ENCODE measurements at regions not wholly inside any gene's neighbourhood (a gene's known extent, or its start where the extent isn't known, plus 50 kb on each side); places are given as distances from the start of the nearest gene placed in this dataset.
"Not testable (repeated sequence)": the region's sequence is repeated elsewhere in the genome, so short reads cannot be mapped to it uniquely, and the experiment has no call there.

DNA sequence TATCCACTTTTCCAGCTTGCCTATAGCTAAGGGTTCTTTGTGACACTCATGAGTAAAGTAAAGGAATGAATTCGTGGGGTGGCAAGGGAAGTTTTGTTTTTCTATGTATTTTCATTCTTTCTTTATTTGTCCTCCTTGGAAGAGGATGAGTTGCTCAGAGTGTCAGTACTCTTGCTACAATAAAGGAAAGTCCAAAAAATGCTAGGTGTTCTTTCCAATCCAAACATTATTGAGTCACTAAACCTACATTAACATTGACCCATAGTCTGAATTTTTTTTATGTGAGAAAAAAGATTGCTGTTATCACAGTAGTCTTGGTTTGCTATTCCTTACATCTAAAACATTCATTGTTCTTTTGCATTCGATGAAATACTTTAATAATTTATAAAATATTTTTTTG, 959.9 kb upstream of the ADGRL4 start:
- no peak for DNase-seq

DNA sequence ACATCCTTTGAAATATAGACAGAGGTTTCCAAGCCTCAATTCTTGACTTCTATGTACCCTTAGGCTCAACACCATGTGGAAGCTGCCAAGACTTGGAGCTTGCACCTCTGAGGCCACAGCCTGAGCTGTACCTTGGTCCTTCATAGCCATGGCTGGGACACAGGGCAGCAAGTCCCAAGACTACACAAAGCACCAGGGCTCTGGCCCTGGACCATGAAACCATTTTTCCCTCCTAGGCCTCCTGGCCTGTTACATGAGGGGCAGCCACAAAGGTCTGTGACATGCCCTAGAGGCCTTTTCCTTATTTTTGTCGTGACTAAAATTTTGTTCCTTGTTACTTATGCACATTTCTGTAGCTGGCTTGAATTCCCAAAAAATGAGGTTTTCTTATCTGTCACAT, 953.1 kb upstream of the ADGRL4 start:
- DNase-seq = no peak

DNA sequence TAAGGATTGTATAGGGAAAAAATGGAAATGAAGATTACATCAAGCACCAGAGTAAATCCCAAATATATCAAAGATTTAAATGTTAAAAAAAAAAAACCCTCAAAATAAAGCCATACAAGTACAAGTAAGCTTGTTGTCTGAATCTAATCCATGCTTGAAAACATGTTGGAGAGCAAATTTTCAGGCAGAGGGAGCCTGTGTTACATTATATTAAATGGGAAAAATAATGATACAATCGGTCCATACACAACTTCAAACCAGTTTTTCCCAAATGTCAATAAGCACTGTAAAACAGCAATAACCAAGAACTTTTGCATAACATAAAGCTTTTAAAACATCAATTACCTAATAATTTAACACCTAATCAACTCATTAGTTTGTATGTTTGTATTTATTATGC, 949.4 kb upstream of the ADGRL4 start:
- DNase-seq = no peak

DNA sequence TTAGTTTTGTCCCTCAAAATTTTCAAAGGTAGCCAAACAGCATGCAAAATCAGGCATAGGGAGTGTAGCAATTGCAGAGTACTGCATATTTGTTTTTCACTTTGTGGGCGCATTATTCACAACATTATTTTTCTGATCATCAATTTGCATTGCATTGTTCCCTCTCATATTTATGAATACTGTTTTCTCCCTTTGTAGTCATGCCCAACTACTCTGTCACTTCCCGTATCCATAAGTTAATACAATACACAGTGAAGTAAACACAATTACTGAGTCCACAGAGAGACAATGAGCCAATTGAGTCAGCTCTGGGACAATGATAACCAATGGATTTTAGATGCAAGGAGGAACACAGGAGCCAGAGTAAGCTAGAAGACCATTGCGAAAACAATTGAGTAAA, 944.0 kb upstream of the ADGRL4 start:
- no peak for DNase-seq

DNA sequence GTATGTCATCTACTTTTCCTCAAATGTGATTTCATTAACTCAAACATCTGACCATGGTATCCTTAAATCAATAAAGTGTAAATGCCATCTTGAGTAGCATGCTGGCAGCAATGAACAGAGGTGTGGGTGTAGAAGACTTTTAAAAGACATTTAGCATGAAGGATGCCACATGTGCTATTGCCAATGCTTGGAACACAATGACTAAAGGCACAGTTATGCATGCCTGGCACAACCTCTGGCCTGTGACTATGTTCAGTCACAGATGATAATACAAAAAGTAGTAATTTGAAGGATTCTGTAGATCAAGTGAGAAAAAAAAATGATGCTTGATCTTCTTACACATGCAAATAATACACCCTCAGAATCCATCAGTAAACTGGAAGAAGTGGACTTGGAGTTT, 938.9 kb upstream of the ADGRL4 start:
- DNase-seq = no peak

DNA sequence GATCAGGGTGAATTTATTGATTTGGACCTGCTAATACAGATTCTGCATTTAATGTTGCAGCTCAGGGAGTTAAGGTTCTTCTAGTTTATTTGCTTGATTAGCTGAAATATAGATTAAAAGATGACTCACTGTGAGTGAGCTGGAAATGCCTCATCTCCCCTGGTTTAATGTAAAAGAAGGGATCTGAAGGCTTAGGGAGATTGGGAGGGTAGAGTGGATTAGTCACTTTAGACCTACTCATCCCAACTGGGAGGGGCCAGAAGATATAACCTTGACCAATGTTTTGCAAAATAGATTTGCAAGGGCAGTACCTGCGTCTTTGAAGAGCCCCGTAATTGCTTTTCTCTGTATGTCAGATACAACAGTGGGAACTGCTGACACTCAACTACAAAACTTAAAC, 922.8 kb upstream of the ADGRL4 start:
- no peak for DNase-seq

DNA sequence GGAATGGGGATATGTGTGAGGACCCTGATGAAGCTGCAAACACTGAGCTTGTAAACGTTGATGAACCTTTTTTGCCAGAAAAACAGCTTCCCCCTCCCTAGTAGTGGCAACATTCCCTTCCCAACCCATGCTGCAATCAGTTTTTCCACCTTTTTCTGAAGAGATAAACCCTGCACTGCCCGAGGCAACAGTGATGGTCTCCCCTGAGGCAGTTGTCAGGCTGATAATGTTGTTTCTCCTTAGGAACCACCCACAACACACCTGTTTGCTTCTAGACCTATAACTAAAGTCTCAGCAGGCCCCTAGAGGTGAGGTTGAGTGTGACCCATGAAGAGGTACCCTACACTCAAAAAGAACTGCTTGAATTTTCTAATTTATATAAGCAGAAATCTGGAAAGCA, 922.4 kb upstream of the ADGRL4 start:
- no peak for DNase-seq

DNA sequence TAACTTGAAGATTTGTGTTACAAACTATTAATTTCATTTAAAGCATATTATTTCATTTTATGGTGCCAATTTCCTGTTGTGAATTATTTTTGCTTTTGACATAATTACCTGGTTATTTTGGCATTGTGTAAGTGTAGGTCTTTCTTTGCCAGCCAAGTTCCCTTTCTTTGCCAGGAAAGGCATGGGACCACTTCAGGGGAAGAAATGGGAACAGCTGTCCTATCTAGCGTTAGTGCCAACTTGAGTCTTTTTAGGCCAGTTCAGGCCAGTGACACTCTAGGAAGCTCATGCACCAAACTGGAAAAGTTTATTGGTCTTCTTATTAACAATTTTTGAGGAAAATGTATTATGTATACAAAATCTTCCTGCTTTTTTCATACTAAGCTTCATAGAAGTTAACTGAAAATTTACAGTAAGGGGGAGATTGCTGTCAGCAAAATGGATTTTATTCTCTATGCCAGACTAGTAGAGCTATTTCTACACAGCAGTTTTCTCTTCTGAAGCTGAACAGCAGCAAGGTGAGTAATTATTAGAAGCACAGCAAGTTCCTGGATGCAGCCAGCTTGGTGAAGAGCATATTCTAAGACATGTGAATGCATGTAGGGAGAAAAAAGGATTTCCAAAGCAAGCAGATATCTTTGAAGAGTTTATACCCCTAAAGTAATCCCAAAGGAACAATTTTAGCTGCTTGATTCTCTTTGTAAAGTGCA, 914.6 kb upstream of the ADGRL4 start:
- no peak for DNase-seq

DNA sequence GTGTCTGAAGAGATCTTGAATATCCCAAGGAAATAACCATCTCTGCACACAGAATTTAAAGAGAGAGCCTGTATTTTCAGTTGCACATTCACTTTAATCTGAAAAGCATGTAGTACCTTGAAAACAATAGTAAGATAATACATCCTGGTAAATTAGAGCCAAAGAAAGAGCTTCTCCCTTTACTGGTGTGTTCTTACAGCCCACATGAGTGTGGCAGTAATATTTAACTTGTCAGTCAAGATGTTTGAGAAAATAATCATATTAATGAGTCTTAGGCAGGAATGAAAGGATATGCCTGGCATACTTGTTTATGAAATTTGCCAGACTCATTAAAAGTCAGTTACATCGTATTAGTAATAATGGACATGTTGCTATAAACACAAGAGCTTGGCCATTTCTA, 908.4 kb upstream of the ADGRL4 start:
- DNase-seq = no peak

DNA sequence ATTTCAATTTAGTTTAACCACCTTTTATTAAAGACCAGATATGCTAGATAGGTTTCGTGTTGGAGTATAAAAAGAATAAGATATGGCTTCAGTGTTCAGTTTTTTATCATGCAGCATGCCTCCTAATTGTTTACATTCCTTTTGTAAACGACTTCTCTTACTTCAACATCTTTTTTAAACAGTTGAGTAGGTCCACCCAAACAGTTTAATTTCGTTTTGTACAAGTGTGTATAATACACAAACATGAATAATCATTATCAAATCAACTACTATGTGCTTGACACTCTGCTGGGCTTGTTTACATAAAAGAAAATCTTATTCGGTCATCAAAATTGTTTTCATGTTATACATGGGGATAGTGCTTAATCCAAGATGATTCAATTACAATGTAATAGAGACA, 906.3 kb upstream of the ADGRL4 start:
- no peak for DNase-seq

DNA sequence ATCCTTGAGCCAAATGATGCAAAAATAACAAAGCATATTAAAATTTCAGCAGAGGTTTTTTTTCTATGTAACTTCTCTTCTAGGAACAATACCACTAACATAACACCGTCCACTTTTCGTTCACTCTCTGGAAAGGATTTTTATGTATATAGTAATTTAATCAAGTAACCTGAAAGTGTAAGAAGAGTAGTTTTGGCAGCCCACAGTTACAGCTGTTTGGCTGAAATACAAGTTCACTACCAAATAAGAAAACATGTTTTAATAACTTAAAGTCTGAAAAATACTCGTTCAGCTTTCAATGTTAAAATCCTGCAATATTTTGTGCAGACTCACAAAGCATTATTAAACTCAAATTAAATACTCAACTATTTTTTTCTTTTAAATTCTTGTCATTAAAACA, 896.8 kb upstream of the ADGRL4 start:
- DNase-seq = no peak

DNA sequence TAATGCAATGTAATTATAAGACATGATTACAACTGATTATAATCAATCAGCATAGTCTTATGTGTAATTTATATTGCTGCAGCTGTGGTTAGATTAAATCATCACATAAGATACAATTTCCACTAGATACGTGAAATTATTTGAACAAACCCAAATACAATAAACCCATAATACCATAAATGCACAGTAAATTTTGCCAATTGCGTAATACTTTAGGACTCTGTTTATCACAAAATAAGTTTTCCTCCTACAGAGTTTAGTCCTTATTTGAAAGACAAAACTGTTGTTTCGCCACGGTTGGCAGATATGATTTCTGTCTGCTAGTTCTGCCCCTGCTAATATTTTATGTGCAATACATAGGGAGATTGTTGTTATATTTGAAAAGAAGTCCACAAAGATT, 895.9 kb upstream of the ADGRL4 start:
- DNase-seq = no peak

DNA sequence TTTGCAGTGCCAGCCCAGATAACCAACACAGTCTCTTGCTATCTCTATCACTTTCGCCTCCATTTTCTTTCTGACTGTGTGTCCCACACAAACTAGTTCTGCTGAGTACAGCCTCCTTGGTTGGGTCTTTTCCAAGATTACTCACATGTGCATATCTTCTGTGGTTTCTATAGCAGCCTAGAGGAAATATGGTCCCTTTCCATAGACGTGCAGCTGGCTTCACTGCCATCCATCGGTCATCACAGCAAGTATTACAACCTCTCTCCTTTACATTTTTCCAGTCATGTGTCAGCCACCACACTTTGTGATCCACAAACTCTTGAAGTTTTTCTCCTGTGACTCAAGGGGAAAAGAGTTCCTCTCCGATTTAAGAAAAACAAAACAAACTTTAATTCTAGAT, 893.4 kb upstream of the ADGRL4 start:
- DNase-seq = no peak

DNA sequence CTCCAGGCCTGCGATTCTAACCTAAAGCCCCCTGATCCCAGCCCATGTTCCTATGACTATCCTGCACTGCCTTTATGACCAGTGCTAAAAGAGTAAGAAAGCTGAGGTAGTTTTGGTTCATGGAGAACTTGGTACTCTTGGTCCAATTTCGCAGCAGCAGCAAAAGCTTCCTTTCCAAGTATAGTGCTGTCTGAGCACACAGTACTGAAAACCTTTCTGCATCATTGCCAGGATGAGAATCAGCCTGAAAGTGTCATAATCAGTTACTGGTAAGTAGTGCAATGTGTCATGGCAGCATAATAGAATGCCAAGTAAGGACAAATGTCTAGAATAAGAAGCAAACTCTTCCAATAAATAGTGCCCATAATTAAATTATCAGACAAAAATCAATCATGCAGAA, 889.6 kb upstream of the ADGRL4 start:
- no peak for DNase-seq

DNA sequence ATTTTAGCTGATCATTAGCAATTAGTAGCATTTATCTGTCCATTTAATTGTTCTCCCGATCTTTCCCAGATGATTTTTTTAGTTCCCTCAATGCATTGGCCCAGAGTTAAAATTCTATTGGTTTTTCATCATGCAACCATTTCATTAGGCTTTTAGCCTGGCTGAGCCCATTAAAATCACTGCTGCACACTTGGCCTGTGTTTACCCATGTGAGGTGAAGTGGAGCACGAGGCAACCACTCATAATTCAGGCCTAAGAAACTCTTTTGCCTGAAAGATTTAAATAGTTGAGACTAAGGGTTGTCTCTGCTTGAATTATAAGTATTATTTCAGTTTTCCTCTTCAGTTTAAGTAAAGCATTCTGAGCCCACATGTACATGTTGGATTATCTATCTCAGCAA, 889.0 kb upstream of the ADGRL4 start:
- no peak for DNase-seq

DNA sequence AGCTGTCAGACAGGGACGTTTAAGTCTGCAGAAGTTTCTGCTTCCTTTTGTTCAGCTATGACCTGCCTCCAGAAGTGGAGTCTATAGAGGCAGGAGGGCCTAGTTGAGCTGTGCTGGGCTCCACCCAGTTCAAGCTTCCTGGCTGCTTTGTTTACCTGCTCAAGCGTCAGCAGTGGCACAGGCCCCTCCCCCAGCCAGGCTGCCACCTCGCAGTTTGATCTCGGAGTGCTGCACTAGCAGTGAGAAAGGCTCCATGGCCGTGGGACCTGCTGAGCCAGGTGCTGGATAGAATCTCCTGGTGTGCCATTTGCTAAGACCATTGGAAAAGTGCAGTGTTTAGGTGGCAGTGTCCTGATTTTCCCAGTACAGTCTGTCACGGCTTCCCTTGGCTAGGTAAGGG, 887.6 kb upstream of the ADGRL4 start:
- not testable (repeated sequence) for DNase-seq

DNA sequence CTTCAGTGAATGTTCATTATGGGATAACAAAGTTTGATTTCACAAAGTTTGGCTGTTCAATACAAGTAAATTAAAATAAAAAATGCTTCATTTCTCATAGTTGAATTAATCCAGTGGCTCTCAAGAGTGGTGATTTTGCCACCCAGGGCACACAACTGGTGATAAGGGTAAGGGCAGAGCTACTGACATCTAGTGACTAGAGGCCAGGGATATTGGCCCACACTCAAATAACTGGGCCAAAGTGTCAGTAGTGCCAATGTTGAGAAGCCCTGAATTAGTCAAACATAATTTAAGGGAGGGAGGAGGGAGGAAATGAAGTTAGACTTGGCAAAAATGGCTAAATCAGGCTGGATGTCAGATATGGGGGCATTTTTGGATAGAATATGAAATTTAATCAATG, 880.5 kb upstream of the ADGRL4 start:
- DNase-seq = no peak

DNA sequence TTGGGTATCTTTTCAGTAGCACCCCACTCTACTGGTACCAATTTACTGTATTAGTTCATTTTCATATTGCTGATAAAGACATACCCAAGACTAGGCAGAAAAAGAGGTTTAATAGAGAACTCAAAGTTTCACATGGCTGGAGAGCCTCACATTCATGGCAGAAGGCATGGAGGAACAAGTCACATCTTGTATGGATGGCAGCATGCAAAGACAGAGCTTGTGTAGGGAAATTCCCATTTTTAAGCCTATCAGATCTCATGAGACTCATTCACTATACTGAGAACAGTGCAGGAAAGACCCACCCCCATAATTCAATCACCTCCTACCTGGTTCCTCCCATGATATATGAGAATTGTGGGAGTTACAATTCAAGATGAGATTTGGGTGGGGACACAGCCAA, 878.6 kb upstream of the ADGRL4 start:
- no peak for DNase-seq

DNA sequence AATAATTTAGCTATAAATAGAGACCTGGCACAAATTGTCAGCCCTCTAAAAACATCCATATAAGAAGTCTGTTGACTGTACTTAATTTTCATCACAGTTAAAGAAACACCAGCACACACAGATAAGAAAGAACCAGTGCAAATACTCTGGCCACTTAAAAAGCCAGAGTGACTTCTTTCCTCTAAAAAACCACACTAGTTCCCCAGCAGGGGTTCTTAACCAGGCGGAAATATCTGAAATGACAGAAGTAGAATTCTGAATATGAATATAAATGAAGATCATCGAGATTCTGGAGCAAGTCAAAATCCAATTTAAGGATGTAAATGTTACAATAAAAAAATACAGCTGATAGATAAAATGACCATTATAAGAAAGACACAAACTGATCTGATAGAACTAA, 870.6 kb upstream of the ADGRL4 start:
- no peak for DNase-seq

DNA sequence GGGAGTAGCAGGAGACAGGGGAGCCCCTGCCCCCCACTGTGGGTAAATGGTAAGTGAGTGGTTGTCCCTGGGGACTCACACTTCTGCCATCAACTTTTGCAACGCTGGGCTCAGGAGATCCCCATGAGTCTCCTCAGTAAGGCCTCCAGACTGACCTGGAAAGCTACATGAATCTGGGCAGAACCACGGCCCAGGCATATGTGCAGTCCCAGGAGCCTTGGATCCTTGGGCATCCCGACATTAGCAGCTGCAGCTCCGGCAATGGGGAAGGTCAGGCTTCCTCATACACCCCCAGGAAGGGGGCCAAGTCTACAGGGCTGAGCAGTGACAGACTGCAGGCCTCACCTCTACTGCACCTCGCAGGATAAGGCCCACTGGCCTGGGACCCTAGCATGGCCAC, 868.7 kb upstream of the ADGRL4 start:
- DNase-seq = no peak

DNA sequence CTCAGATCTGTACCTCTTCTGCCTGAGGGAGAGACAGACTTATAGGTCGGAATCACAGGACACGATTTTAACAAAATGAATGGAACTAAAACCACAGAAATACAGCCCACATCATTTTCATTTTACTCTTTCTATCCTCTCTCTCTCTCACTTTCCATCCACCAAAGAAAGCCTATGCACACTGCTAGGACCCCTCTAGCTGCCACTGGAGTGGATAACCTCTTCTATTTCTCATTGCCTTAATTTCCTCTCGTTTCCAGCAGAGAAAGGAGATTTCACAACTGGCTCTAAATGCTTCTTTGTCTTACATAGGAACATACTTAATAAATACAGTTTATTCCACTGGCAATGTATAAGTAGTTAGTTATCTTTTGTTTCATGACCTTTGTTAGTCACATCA, 867.8 kb upstream of the ADGRL4 start:
- no peak for DNase-seq

DNA sequence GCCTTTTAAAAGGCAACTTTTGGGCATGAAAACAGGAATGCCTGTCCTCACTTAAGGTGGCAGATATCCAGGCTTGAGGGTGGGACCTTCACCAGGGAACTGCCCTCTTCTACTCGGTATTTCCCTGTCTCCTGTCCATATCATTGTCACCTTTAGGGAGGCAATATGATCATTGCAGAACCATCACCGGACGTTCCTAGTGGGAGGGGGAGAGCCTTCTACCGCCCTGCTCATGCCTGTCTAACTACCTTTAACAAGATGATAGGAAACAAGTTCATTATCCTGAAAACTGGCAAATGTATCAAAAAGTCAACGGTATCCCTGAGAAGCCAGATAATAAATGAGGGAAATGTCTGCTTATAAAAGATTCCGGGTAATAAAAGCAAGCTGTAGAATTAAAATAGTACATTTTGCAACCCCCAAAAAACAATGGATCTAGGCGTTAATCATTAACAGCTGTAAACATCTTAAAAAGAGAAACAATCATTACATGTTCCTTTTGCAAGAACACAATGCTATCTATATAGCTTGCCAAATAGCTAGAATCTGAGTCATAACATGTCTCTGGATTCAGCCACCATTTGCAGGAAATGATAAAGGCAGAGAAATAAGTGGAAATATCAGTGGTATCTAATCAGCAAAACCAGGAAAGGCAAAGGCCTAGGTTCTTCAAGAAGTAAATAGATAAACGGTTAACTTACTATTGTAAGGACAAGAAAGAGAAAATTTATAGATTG, 852.9 kb upstream of the ADGRL4 start:
- DNase-seq = no peak

DNA sequence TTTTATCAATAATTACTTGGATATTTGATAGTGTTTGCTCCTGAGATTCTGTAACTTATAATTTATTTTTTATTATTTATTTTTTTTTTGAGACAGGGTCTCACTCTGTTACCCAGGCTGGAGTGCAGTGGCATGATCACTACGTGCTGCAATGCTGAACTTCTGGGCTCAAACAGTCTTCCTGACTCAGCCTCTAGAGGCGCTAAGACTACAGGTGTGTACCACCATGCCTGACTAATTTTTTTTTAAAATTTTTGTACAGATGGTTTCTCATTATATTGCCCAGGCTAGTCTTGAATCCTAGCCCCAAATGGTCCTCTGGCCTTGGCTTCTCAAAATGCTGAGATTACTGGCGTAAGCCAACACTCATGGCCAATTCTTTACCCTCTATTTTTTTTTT, 845.5 kb upstream of the ADGRL4 start:
- DNase-seq = no peak

DNA sequence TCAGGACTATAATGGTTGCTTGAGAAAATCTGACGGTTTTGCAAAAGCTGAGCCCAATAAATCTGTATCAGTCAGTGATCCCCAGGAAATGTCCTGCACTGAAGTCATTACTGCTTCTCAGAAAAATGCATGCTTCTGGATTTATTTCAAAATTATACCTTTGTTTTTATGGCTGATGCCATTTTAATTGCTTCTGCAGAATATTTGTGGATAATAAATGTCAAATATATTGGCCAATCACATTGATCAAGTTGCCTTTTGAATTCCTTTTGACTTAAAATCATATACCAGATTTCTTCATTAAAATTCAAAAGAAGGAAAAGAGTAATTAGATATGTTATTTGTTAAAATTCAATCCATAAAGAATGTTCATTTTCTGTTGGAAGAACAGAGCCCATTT, 842.9 kb upstream of the ADGRL4 start:
- no peak for DNase-seq

DNA sequence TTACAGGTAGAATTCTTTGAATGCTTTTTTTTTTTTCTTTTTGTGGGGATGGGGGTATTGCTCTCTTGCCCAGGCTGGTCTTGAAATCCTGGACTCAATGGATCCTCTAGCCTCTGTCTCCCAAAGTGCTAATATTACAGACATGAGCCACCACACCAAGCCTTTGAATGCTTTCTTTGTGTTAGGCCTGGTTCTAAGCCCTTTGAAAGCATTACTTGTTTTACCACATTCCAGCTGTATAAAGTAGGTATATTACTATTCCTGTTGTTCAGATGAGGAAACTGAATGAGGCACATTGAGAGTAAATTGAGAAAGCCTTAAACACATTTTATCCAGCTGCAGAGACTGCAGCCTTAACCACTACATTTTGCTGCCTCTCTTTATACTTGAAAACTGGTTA, 841.8 kb upstream of the ADGRL4 start:
- no peak for DNase-seq
